WTC11 (cell line): ENCODE measurements at regions not wholly inside any gene's neighbourhood (a gene's known extent, or its start where the extent isn't known, plus 50 kb on each side); places are given as distances from the start of the nearest gene placed in this dataset.

Experiments
- ATAC-seq: fragments of 200-7000 bp; cut with Tn5 transposase; 2 replicates; pipeline ENCODE4 v1.10.0; 2021; ENCODE audit warnings: mild to moderate bottlenecking, moderate library complexity
- CTCF ChIA-PET: fragments of 300-600 bp; sonication (Branson Sonifier 250); formaldehyde crosslinking; loops from one replicate; lab custom pipeline; 2021; ENCODE audit warnings: antibody characterized with exemption; lab: Charles Lee
- POLR2A ChIA-PET: fragments of 350-600 bp; sonication (Branson Sonifier 250); formaldehyde crosslinking; loops from one replicate; lab custom pipeline; 2021; ENCODE audit warnings: antibody characterized with exemption; lab: Charles Lee
- DNase-seq: peaks from one replicate; pipeline ENCODE4 v3.0.0; 2021; ENCODE audit warnings: low spot score
- H3K27ac Mint-ChIP-seq: 2 replicates; pipeline ENCODE4 v1.8.0; 2021; ENCODE audit warnings: mixed read lengths
- H3K27me3 Mint-ChIP-seq: 2 replicates; pipeline ENCODE4 v1.8.0; 2021; ENCODE audit warnings: low read depth, mild to moderate bottlenecking, moderate library complexity, mixed read lengths
- H3K36me3 Mint-ChIP-seq: 2 replicates; pipeline ENCODE4 v1.8.0; 2021; ENCODE audit warnings: mixed read lengths
- H3K4me1 Mint-ChIP-seq: 2 replicates; pipeline ENCODE4 v1.8.0; 2022; ENCODE audit warnings: mixed read lengths
- H3K4me3 Mint-ChIP-seq: 2 replicates; pipeline ENCODE4 v1.8.0; 2021; ENCODE audit warnings: mild to moderate bottlenecking, moderate library complexity, mixed read lengths
- H3K9me3 Mint-ChIP-seq: 2 replicates; pipeline ENCODE4 v1.8.0; 2021; ENCODE audit warnings: mixed read lengths
- CTCF ChIP-seq: fragments of 200-600 bp; IDR thresholded peaks from 2 replicates; pipeline ENCODE4 v1.8.0; 2022; ENCODE audit warnings: antibody characterized with exemption
- ETV6 ChIP-seq: sonication (generic); formaldehyde crosslinking; IDR thresholded peaks from 2 replicates; pipeline ENCODE4 v1.8.1; 2022; ENCODE audit warnings: mild to moderate bottlenecking, missing genetic modification reagents
- FOXJ3 ChIP-seq: sonication (generic); formaldehyde crosslinking; IDR thresholded peaks from 2 replicates; pipeline ENCODE4 v1.9.0; 2021; ENCODE audit warnings: missing genetic modification reagents, mild to moderate bottlenecking, borderline replicate concordance
- GTF2I ChIP-seq: fragments of 250-450 bp; sonication (Bioruptor Pico); conservative IDR thresholded peaks from 2 replicates; pipeline ENCODE4 v1.4.0; 2021; ENCODE audit warnings: mild to moderate bottlenecking
- IRF2 ChIP-seq: sonication (generic); formaldehyde crosslinking; IDR thresholded peaks from 2 replicates; pipeline ENCODE4 v1.8.0; 2022; ENCODE audit warnings: low read depth, missing genetic modification reagents, borderline replicate concordance
- JAZF1 ChIP-seq: fragments of 250-450 bp; sonication (Bioruptor Pico); IDR thresholded peaks from 2 replicates; pipeline ENCODE4 v1.9.0; 2021; ENCODE audit warnings: moderate library complexity, mild to moderate bottlenecking, inconsistent platforms
- NFYB ChIP-seq: sonication (generic); formaldehyde crosslinking; conservative IDR thresholded peaks from 2 replicates; pipeline ENCODE4 v1.8.0; 2022; ENCODE audit warnings: low read depth, missing genetic modification reagents
- NR3C1 ChIP-seq: sonication (generic); formaldehyde crosslinking; conservative IDR thresholded peaks from 2 replicates; pipeline ENCODE4 v1.8.1; 2023; ENCODE audit warnings: low read depth, mild to moderate bottlenecking, missing genetic modification reagents
- RORB ChIP-seq: fragments of 250-450 bp; sonication (Bioruptor Pico); IDR thresholded peaks from 2 replicates; pipeline ENCODE4 v1.9.0; 2021; ENCODE audit warnings: mild to moderate bottlenecking
- TEAD1 ChIP-seq: sonication (generic); formaldehyde crosslinking; IDR thresholded peaks from 2 replicates; pipeline ENCODE4 v1.8.0; 2022; ENCODE audit warnings: mild to moderate bottlenecking, missing genetic modification reagents
- TEAD4 ChIP-seq: sonication (generic); formaldehyde crosslinking; IDR thresholded peaks from 2 replicates; pipeline ENCODE4 v1.8.0; 2022; ENCODE audit warnings: mild to moderate bottlenecking, missing genetic modification reagents
- TP53 ChIP-seq: sonication (generic); formaldehyde crosslinking; IDR thresholded peaks from 2 replicates; pipeline ENCODE4 v1.8.1; 2023; ENCODE audit warnings: mild to moderate bottlenecking, missing genetic modification reagents
- ZBTB21 ChIP-seq: sonication (generic); formaldehyde crosslinking; IDR thresholded peaks from 2 replicates; pipeline ENCODE4 v1.8.1; 2023; ENCODE audit warnings: mild to moderate bottlenecking, missing genetic modification reagents, borderline replicate concordance
- ZNF317 ChIP-seq: sonication (generic); formaldehyde crosslinking; IDR thresholded peaks from 2 replicates; pipeline ENCODE4 v1.8.1; 2023; ENCODE audit warnings: low read depth, mild to moderate bottlenecking, moderate library complexity, missing genetic modification reagents, borderline replicate concordance
- ZNF671 ChIP-seq: fragments of 250-450 bp; sonication (Bioruptor Pico); IDR thresholded peaks from 2 replicates; pipeline ENCODE4 v1.8.0; 2021; ENCODE audit warnings: mild to moderate bottlenecking
- TF ChIP-seq, protein P1 (sequence below): fragments of 250-450 bp; sonication (Bioruptor Pico); IDR thresholded peaks from 2 replicates; pipeline ENCODE4 v2.1.2; 2022; ENCODE audit warnings: mild to moderate bottlenecking, moderate library complexity
- TF ChIP-seq, protein P2 (sequence below): sonication (generic); formaldehyde crosslinking; conservative IDR thresholded peaks from 2 replicates; pipeline ENCODE4 v1.8.1; 2023; ENCODE audit warnings: mild to moderate bottlenecking, low read depth, missing genetic modification reagents, moderate library complexity
- TF ChIP-seq, protein P3 (sequence below): sonication (generic); formaldehyde crosslinking; IDR thresholded peaks from 2 replicates; pipeline ENCODE4 v1.8.1; 2023; ENCODE audit warnings: mild to moderate bottlenecking, moderate library complexity, missing genetic modification reagents
- TF ChIP-seq, protein P4 (sequence below): sonication (generic); formaldehyde crosslinking; IDR thresholded peaks from 2 replicates; pipeline ENCODE4 v1.8.1; 2023; ENCODE audit warnings: mild to moderate bottlenecking, missing genetic modification reagents, moderate library complexity
- TF ChIP-seq, protein P5 (sequence below): sonication (generic); formaldehyde crosslinking; IDR thresholded peaks from 2 replicates; pipeline ENCODE4 v1.8.0; 2023; ENCODE audit warnings: missing genetic modification reagents

DNA sequence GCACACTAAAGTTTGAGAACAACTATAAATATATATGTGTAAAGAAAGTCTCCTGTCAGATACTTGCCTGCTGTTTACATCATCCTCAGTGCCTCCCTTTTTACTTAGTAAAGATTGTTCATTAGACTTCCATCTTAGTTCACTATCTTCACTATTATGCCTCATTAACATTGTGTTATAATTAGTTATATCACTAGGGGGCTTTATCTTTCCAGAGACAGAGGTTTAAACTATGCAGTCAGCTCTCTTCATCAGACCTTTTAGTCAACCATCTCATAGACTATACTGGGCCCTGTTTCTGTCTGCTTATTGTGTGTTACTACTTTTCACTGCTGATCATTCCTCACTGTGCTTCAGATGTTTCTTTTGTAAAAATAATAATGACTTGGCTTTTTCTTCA lies 630.8 kb upstream of the KIF2B start:
- ATAC-seq: no peak
- H3K36me3 Mint-ChIP-seq: peaks cover 11% of the 10 kb centered on the region
- ChIA-PET CTCF (no interaction called here), POLR2A (no interaction called here)
- no peak overlapping the region for H3K4me3 Mint-ChIP-seq
- H3K27me3 Mint-ChIP-seq: no peaks in the 10 kb centered on the region
- TF ChIP-seq, protein P1, sequence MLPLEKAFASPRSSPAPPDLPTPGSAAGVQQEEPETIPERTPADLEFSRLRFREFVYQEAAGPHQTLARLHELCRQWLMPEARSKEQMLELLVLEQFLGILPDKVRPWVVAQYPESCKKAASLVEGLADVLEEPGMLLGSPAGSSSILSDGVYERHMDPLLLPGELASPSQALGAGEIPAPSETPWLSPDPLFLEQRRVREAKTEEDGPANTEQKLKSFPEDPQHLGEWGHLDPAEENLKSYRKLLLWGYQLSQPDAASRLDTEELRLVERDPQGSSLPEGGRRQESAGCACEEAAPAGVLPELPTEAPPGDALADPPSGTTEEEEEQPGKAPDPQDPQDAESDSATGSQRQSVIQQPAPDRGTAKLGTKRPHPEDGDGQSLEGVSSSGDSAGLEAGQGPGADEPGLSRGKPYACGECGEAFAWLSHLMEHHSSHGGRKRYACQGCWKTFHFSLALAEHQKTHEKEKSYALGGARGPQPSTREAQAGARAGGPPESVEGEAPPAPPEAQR (CRISPR knock-in tag): no peak
- TF ChIP-seq IRF2: no peak
- no peak for TF ChIP-seq FOXJ3 (CRISPR knock-in tag)
- no peak for TF ChIP-seq TEAD4 (CRISPR knock-in tag)
- no peak for TF ChIP-seq ZNF317 (CRISPR knock-in tag)
- no peak for TF ChIP-seq ZNF671 (CRISPR knock-in tag)
- TF ChIP-seq GTF2I (CRISPR knock-in tag): no peak
- TF ChIP-seq, protein P2, sequence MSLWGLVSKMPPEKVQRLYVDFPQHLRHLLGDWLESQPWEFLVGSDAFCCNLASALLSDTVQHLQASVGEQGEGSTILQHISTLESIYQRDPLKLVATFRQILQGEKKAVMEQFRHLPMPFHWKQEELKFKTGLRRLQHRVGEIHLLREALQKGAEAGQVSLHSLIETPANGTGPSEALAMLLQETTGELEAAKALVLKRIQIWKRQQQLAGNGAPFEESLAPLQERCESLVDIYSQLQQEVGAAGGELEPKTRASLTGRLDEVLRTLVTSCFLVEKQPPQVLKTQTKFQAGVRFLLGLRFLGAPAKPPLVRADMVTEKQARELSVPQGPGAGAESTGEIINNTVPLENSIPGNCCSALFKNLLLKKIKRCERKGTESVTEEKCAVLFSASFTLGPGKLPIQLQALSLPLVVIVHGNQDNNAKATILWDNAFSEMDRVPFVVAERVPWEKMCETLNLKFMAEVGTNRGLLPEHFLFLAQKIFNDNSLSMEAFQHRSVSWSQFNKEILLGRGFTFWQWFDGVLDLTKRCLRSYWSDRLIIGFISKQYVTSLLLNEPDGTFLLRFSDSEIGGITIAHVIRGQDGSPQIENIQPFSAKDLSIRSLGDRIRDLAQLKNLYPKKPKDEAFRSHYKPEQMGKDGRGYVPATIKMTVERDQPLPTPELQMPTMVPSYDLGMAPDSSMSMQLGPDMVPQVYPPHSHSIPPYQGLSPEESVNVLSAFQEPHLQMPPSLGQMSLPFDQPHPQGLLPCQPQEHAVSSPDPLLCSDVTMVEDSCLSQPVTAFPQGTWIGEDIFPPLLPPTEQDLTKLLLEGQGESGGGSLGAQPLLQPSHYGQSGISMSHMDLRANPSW (CRISPR knock-in tag): no peak
- TF ChIP-seq NFYB (CRISPR knock-in tag): no peak
- TF ChIP-seq CTCF: no peak
- TF ChIP-seq, protein P3, sequence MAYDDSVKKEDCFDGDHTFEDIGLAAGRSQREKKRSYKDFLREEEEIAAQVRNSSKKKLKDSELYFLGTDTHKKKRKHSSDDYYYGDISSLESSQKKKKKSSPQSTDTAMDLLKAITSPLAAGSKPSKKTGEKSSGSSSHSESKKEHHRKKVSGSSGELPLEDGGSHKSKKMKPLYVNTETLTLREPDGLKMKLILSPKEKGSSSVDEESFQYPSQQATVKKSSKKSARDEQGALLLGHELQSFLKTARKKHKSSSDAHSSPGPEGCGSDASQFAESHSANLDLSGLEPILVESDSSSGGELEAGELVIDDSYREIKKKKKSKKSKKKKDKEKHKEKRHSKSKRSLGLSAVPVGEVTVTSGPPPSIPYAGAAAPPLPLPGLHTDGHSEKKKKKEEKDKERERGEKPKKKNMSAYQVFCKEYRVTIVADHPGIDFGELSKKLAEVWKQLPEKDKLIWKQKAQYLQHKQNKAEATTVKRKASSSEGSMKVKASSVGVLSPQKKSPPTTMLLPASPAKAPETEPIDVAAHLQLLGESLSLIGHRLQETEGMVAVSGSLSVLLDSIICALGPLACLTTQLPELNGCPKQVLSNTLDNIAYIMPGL (CRISPR knock-in tag): no peak
- TF ChIP-seq, protein P4, sequence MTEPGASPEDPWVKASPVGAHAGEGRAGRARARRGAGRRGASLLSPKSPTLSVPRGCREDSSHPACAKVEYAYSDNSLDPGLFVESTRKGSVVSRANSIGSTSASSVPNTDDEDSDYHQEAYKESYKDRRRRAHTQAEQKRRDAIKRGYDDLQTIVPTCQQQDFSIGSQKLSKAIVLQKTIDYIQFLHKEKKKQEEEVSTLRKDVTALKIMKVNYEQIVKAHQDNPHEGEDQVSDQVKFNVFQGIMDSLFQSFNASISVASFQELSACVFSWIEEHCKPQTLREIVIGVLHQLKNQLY: no peak
- TF ChIP-seq, protein P5, sequence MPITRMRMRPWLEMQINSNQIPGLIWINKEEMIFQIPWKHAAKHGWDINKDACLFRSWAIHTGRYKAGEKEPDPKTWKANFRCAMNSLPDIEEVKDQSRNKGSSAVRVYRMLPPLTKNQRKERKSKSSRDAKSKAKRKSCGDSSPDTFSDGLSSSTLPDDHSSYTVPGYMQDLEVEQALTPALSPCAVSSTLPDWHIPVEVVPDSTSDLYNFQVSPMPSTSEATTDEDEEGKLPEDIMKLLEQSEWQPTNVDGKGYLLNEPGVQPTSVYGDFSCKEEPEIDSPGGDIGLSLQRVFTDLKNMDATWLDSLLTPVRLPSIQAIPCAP: no peak
- TF ChIP-seq JAZF1 (CRISPR knock-in tag): no peak
- no peak for TF ChIP-seq ZBTB21 (CRISPR knock-in tag)
- no peak for TF ChIP-seq RORB
- TF ChIP-seq ETV6 (CRISPR knock-in tag): no peak
- TF ChIP-seq TP53 (CRISPR knock-in tag): no peak
- TF ChIP-seq NR3C1 (CRISPR knock-in tag): no peak
- no peak for TF ChIP-seq TEAD1
- H3K4me1 Mint-ChIP-seq: no peaks in the 10 kb centered on the region; the same call in 1 of the 2 replicates
- H3K9me3 Mint-ChIP-seq: peaks cover 41% of the 10 kb centered on the region
- no peak overlapping the region for H3K27ac Mint-ChIP-seq
- DNase-seq: no peak
